GM12864 (cell line): ENCODE measurements at regions not wholly inside any gene's neighbourhood (a gene's known extent, or its start where the extent isn't known, plus 50 kb on each side); places are given as distances from the start of the nearest gene placed in this dataset.

Experiments
- DNase-seq: peaks from one replicate; pipeline ENCODE4 v3.0.0-alpha.2; 2011; ENCODE audit warnings: low read depth
- H3K4me3 ChIP-seq: 2 replicates; pipeline ENCODE4 v1.5.1; 2011; ENCODE audit warnings: mild to moderate bottlenecking, low read depth, low read length, control low read depth
- TF ChIP-seq, protein P1 (sequence below): IDR thresholded peaks from 2 replicates; pipeline ENCODE4 v1.5.1; 2011; ENCODE audit warnings: low read depth, mild to moderate bottlenecking, moderate library complexity, low read length, control low read depth, inconsistent platforms; ENCODE audit errors: missing control alignments

- no peak for DNase-seq
- H3K4me3 ChIP-seq, result no peak overlapping the region
- TF ChIP-seq, protein P1, sequence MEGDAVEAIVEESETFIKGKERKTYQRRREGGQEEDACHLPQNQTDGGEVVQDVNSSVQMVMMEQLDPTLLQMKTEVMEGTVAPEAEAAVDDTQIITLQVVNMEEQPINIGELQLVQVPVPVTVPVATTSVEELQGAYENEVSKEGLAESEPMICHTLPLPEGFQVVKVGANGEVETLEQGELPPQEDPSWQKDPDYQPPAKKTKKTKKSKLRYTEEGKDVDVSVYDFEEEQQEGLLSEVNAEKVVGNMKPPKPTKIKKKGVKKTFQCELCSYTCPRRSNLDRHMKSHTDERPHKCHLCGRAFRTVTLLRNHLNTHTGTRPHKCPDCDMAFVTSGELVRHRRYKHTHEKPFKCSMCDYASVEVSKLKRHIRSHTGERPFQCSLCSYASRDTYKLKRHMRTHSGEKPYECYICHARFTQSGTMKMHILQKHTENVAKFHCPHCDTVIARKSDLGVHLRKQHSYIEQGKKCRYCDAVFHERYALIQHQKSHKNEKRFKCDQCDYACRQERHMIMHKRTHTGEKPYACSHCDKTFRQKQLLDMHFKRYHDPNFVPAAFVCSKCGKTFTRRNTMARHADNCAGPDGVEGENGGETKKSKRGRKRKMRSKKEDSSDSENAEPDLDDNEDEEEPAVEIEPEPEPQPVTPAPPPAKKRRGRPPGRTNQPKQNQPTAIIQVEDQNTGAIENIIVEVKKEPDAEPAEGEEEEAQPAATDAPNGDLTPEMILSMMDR, result no peak
Measured at GRCh38 chr12:130097342-130097741, 64.9 kb upstream of the FZD10 start.

- H3K4me3 ChIP-seq, result no peak overlapping the region
- TF ChIP-seq, protein P1, result no peak
- DNase-seq, result no peak
Measured at GRCh38 chr12:130097798-130098255, 64.4 kb upstream of the FZD10 start.

DNA sequence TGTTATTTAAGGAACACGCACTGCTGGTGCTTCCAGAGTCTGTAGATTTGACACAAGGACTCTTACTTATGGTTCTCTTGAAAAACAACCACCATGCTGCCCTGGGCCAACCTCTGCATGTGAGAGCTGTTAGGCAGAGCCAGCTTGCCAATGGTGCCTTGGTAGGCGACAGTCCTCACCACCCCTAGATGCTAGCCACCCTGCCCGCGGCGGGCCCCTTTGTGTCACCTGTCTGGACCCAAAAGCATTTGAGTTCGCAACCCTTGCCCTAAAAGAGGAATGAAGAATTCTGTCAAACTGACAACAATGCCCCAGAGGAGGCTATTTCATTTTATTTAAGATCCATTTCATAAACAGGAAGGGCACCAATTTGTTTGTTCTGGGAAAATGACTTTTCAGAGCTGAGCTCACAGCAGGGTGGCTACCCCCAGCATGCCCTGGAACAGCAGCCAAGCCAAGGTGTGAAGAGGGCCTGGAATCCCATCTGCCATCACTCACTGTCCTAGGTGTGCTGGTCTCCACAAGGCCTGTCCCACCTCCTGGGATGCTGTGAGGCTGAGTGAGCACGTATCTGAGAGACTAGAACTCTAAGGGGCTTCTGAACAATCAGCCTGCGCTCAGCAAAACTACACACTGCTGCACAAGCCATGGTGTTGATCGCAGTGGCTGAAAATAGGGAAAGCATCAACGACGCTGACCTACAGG is 63.8 kb upstream of the FZD10 start:
- no peak for DNase-seq
- TF ChIP-seq, protein P1, result no peak
- H3K4me3 ChIP-seq, result no peak overlapping the region

DNA sequence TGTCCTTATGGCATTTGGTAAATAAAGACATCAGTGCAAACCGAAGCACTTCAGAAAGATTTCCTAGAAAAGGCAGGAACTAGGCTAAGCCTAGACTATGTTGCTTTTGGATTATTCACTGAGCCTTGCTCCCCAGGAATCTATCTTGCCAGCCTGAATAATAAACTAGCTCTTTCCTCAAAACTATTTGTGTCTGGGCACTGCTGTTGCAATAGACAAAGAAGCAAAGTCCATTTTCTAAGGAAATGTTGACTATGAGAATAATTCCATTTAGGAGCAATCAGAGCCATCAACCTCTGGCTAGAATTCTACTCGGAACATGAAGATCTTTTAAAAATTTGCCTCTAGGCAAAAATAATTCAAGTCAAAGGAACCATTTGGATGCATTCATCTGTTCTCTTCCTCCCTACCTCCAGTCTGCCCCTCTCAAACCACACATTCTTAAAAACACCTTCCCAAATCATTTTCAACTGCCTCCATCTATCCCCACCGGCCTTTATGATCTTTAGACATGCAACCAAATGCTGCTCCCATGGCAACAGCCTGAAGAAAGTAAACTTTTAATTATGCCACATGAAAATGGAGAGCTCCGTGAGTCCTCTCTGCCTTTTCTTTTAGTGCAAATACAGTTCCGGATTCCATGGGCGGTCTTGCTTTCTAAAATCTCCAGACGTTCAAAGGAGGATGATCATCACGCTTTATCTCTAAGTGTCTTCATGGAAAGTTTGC is 61.5 kb upstream of the FZD10 start:
- TF ChIP-seq, protein P1, result no peak
- no peak for DNase-seq
- H3K4me3 ChIP-seq, result no peak overlapping the region

GRCh38 chr12:130101370-130101769 is 60.9 kb upstream of the FZD10 start:
- TF ChIP-seq, protein P1, result no peak
- H3K4me3 ChIP-seq, result no peak overlapping the region

GRCh38 chr12:130102266-130102665 is 60.0 kb upstream of the FZD10 start:
- H3K4me3 ChIP-seq, result no peak overlapping the region
- TF ChIP-seq, protein P1, result no peak
- no peak for DNase-seq

More at GRCh38 chr12:130101370-130101769, 60.9 kb upstream of the FZD10 start:
- no peak for DNase-seq
